ENCODE measurements at regions not wholly inside any gene's neighbourhood (a gene's known extent, or its start where the extent isn't known, plus 50 kb on each side); places are given as distances from the start of the nearest gene placed in this dataset.
"Not testable (repeated sequence)": the region's sequence is repeated elsewhere in the genome, so short reads cannot be mapped to it uniquely, and the experiment has no call there.

DNA sequence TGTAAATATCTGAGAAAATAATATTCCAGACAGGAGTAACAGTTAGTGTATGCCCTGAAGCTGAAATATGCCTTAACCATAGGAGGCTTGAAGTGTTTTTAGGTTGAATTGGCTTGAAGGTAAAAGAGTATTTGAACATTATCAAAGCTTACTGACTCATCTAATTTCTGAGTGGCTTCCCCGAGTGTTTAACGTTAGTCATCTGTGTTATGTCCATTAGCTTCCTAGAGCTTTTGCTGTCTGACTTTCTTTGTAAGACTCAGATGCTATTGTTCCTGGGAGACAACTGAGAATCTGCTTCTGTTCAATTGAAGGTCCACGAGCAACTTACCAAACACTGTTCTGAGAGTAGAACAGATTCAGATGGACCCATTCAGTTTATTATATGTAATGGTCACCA, 656.8 kb upstream of the NECTIN3 start:
- Mint-ChIP-seq H3K36me3 (no peaks in the 10 kb centered on the region), H3K27me3 (no peaks in the 10 kb centered on the region), H3K4me3 (no peak overlapping the region), H3K4me1 (no peaks in the 10 kb centered on the region), H3K27ac (no peak overlapping the region), H3K9me3 (no peaks in the 10 kb centered on the region)
- ATAC-seq (ENCODE audit: low read depth): no peak
- no peak for DNase-seq (ENCODE audit: low spot score in 2 of 2)

DNA sequence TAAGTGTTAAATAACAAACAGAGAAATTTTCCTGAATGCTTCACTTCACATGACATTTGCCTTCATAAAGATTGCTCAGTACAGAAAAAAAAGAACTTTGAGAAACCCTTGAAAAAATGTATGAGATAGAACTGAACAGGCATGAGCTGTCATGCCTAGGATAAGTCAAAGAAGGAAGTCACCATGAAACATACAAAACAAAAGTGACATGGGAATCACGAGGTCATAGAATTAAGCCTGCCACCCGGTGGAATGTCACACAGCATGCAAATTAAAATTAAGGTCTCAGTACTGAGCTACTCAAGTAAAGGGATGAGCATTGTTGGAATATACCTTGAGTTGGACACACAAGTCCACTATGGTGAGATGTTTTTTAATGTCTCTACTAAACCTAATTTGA, 652.5 kb upstream of the NECTIN3 start:
- no peak overlapping the region for H3K4me3 Mint-ChIP-seq
- H3K4me1 Mint-ChIP-seq: no peaks in the 10 kb centered on the region
- no peaks in the 10 kb centered on the region for H3K36me3 Mint-ChIP-seq
- H3K27me3 Mint-ChIP-seq: no peaks in the 10 kb centered on the region
- no peak for DNase-seq (ENCODE audit: low spot score in 2 of 2)
- ATAC-seq (ENCODE audit: low read depth): no peak
- H3K9me3 Mint-ChIP-seq: no peaks in the 10 kb centered on the region
- no peak overlapping the region for H3K27ac Mint-ChIP-seq

DNA sequence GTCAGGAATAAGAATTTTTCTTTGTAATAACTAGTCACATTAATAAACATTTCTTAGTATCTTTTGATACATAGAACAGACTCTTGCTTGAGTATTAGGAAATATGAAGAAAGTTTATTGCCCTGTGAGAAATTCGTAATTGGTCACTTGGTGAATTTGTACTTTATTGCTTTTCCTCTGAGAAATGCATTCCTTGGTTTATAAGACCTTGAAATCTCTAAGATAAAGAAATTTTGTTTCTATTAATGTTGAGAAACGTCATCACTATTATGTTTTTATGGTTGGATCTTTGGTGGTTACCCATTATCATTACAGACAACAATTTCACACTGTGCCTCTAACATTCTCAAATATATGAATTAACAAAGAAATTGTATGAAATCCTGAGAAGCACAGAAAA, 652.0 kb upstream of the NECTIN3 start:
- no peaks in the 10 kb centered on the region for H3K4me1 Mint-ChIP-seq
- no peak for ATAC-seq (ENCODE audit: low read depth)
- no peak overlapping the region for H3K27ac Mint-ChIP-seq
- no peak overlapping the region for H3K4me3 Mint-ChIP-seq
- no peak for DNase-seq (ENCODE audit: low spot score in 2 of 2)
- no peaks in the 10 kb centered on the region for H3K36me3 Mint-ChIP-seq
- H3K9me3 Mint-ChIP-seq: no peaks in the 10 kb centered on the region
- no peaks in the 10 kb centered on the region for H3K27me3 Mint-ChIP-seq

DNA sequence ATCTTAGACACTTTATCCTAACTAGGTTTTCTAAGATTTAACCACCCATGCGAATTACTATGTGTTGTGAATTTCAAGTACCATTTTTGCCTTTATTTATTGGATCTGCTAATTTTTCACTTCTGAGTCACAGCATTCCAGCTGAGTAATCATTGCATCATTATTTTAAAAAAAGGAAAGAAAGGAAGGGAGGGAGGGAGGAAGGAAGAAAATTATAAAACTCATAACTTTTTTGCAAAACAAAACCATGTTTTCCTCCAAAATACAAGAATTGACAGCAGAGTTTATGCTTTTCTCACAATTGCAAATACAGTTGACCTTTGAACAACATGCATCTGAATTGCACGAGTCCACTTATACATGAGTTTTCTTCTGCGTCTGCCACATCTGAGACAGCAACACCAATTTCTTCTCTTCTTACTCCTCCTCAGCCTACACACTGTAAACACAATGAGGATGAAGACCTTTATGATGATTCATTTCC, 651.4 kb upstream of the NECTIN3 start:
- Mint-ChIP-seq H3K27ac (no peak overlapping the region), H3K4me1 (no peaks in the 10 kb centered on the region), H3K4me3 (no peak overlapping the region), H3K36me3 (no peaks in the 10 kb centered on the region), H3K27me3 (no peaks in the 10 kb centered on the region), H3K9me3 (no peaks in the 10 kb centered on the region)
- ATAC-seq (ENCODE audit: low read depth): no peak
- DNase-seq (ENCODE audit: low spot score in 2 of 2): no peak

DNA sequence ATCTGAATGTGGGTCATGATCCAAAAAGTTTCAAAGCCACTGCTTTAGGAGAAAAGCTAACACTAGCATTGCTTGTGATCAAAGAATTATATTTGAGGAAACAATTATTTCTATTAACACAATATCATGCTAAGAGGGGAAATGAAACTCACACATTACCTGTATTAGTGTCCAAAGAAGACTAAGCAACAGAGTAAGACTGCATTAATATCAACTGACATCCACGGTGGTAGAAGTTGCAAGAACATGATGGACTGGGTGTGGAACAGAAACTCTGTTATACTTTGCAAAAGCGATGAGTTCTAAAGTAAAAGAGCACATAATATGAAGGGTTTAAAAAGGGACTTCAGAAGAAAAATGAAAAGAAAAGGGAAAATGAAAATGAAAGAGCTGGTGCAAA, 648.3 kb upstream of the NECTIN3 start:
- H3K9me3 Mint-ChIP-seq: no peaks in the 10 kb centered on the region
- no peaks in the 10 kb centered on the region for H3K4me1 Mint-ChIP-seq
- H3K27me3 Mint-ChIP-seq: no peaks in the 10 kb centered on the region
- H3K27ac Mint-ChIP-seq: no peak overlapping the region
- DNase-seq (ENCODE audit: low spot score in 2 of 2) (no peak), ATAC-seq (ENCODE audit: low read depth) (no peak)
- H3K4me3 Mint-ChIP-seq: no peak overlapping the region
- H3K36me3 Mint-ChIP-seq: no peaks in the 10 kb centered on the region

DNA sequence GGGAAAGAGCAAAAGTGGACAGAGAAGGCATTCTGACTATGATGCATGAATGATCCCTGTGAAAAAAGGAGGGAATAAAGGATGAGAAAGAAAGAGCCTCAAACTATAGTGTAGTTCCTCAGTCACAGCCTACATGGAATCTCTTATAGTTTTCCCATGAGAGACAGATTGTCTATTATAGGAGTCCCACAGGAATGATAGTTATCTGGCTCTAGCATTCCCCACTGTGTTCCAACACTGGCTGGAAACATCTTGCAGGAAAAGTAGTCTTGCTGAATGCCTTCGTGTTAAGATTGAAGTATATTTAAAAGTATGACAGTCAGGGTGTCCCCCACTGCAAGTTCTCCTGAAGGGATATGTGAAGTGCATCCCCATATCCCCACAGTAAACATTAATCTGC, 641.5 kb upstream of the NECTIN3 start:
- Mint-ChIP-seq H3K27me3 (no peaks in the 10 kb centered on the region), H3K4me3 (no peak overlapping the region), H3K4me1 (no peaks in the 10 kb centered on the region), H3K27ac (no peak overlapping the region), H3K36me3 (no peaks in the 10 kb centered on the region), H3K9me3 (peaks cover 1% of the 10 kb centered on the region)
- DNase-seq (ENCODE audit: low spot score in 2 of 2) (no peak), ATAC-seq (ENCODE audit: low read depth) (no peak)

DNA sequence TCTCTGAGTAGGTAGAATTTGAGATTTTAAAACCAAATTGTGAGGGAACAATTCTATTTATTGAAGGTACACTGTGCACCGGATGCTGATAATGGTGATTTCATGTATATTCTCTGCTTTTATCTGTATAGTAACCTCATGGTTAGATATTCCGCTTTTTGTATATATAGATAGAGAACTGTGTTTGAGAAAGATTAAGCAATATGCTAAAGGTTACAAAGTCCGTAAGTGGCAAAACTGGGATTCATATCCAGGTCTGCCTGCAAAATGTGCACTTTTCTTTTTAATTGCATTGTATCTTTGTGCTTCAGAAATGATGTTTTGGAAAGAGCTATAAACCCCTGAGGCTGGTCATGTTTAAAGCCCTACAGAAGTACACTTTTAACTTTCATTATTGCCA, 635.4 kb upstream of the NECTIN3 start:
- Mint-ChIP-seq H3K27me3 (no peaks in the 10 kb centered on the region), H3K4me1 (no peaks in the 10 kb centered on the region), H3K4me3 (no peak overlapping the region), H3K9me3 (no peaks in the 10 kb centered on the region), H3K36me3 (no peaks in the 10 kb centered on the region), H3K27ac (no peak overlapping the region)
- no peak for ATAC-seq (ENCODE audit: low read depth)
- DNase-seq (ENCODE audit: low spot score in 2 of 2): no peak

DNA sequence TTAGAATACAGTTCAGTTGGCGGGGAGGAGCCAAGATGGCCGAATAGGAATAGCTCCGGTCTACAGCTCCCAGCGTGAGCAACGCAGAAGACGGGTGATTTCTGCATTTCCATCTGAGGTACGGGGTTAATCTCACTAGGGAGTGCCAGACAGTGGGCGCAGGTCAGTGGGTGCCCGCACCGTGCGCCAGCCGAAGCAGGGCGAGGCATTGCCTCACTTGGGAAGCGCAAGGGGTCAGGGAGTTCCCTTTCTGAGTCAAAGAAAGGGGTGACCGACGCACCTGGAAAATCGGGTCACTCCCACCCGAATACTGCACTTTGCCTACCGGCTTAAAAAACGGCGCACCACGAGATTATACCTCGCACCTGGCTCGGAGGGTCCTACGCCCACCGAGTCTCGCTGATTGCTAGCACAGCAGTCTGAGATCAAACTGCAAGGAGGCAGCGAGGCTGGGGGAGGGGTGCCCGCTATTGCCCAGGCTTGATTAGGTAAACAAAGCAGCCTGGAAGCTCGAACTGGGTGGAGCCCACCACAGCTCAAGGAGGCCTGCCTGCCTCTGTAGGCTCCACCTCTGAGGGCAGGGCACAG, 631.5 kb upstream of the NECTIN3 start:
- H3K4me3 Mint-ChIP-seq; H3K9me3 Mint-ChIP-seq; H3K27ac Mint-ChIP-seq; H3K4me1 Mint-ChIP-seq; ATAC-seq (ENCODE audit: low read depth); DNase-seq (ENCODE audit: low spot score in 2 of 2); H3K27me3 Mint-ChIP-seq; H3K36me3 Mint-ChIP-seq: not testable (repeated sequence)

DNA sequence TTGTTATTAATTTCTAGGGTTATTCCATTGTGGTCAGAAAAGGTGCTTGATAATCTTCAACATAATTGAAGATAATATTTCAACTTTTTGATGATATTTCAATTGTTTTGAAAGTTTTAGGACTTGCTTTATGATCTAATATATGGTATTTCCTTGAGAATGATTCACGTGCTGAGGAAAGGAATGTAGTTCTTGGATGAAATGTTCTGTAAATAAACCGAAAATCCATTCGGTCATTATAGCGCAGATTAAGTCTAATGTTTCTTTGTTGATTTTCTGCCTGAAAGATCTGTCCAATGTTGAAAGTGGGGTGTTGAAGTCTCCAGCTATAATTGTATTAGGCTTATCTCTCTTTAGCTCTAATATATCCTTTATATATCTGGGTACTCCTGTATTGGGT, 617.5 kb upstream of the NECTIN3 start:
- Mint-ChIP-seq H3K36me3 (no peaks in the 10 kb centered on the region), H3K27ac (no peak overlapping the region), H3K4me1 (no peaks in the 10 kb centered on the region), H3K27me3 (no peaks in the 10 kb centered on the region), H3K4me3 (no peak overlapping the region), H3K9me3 (peaks cover 5% of the 10 kb centered on the region)
- DNase-seq (ENCODE audit: low spot score in 2 of 2) (no peak), ATAC-seq (ENCODE audit: low read depth) (no peak)

DNA sequence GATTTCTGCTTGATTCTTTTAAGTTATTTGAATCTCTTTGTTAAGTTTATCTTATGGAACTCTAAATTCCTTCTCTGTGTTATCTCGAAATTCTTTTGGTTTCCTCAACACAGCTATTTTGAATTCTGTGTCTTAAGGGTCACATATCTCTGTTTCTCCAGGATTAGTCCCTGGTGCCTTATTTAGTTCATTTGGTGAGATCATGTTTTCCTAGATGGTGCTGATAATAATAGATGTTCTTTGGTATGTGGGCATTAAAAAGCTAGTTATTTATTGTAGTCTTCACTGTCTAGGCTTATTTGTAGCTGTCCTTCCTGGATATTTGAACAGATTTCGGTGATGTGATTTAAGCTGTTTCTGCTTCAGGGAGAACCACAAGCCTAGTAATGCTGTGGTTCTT, 615.6 kb upstream of the NECTIN3 start:
- ATAC-seq (ENCODE audit: low read depth): no peak
- Mint-ChIP-seq H3K27me3 (no peaks in the 10 kb centered on the region), H3K36me3 (no peaks in the 10 kb centered on the region), H3K9me3 (peaks cover 5% of the 10 kb centered on the region), H3K4me1 (no peaks in the 10 kb centered on the region), H3K4me3 (no peak overlapping the region), H3K27ac (no peak overlapping the region)
- DNase-seq (ENCODE audit: low spot score in 2 of 2): no peak

DNA sequence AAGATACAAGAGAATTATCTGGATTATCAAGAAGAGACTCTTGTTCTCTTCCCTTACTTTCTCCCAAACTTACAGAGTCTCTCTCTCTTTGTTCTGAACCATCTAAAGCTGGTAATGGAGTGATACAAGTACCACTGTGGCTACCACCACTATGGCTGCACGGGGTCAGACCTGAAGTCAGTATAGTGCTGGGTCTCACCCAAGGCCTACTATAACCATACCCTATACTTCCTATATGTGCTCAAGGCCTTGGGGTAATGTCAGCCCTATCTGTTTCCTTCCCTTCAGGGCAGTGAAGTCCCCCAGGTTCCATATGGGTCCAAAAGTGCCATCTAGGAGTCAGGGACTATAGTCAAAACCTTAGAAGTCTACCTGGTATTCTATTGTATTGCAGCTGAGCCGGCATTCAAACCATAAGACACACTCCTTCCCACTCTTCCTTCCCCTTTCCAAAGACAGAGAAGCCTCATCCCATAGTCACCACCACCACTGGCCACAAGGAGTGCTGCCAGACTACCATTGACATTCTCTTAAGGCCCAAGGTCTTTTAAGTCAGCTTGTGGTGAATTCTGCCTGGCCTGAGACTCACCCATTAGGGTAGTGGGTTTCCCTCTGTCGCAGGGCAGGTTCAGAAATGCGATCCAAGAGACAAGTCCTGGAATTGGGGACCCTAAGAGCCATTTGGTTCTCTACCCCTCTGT, 615.0 kb upstream of the NECTIN3 start:
- DNase-seq (ENCODE audit: low spot score in 2 of 2): no peak
- no peaks in the 10 kb centered on the region for H3K27me3 Mint-ChIP-seq
- ATAC-seq (ENCODE audit: low read depth): no peak

DNA sequence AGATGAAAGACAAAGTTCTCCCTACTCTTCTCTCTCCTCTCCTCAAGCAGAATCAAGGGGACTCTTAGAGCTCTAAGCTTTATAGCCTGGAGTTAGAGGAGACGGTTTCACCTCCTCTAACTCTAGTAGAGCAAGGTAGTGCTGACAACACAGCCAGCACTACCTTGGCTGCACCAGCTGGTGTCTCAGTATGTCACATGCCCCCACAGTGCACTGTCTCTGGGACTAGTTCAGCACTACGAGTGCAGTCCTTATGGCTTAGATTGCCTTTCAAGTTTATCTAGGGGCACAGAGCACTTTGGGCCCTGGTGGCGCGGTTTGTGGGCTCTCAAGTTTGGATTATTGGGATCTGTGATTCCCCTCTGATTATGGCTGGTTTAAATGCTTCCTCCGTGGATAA, 614.1 kb upstream of the NECTIN3 start:
- Mint-ChIP-seq H3K4me1 (no peaks in the 10 kb centered on the region), H3K27ac (no peak overlapping the region), H3K36me3 (no peaks in the 10 kb centered on the region), H3K9me3 (peaks cover 5% of the 10 kb centered on the region), H3K27me3 (no peaks in the 10 kb centered on the region), H3K4me3 (no peak overlapping the region)
- ATAC-seq (ENCODE audit: low read depth) (no peak), DNase-seq (ENCODE audit: low spot score in 2 of 2) (no peak)

More for the DNA sequence above, 615.0 kb upstream of the NECTIN3 start:
- Mint-ChIP-seq H3K36me3 (no peaks in the 10 kb centered on the region), H3K4me3 (no peak overlapping the region), H3K4me1 (no peaks in the 10 kb centered on the region), H3K27ac (no peak overlapping the region), H3K9me3 (peaks cover 5% of the 10 kb centered on the region)

DNA sequence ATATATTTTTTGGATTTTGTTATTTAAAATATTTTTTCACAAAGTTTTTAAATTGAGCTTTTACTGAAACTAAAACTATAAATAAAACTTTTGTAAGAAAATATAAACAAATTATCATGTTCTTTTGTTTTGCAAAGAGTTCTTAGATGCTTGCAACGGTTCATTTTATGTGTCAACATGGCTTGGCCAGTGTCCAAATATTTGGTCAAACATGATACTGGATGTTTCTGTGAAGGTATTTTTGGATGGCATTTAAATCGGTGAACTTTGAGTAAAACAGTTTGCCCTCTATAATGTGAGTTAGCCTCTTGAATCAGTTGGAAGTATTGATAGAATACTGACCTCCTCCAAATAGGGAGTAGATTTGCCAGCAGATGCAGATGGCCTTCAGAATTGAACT, 612.6 kb upstream of the NECTIN3 start:
- Mint-ChIP-seq H3K4me1 (no peaks in the 10 kb centered on the region), H3K9me3 (peaks cover 5% of the 10 kb centered on the region), H3K36me3 (no peaks in the 10 kb centered on the region), H3K4me3 (no peak overlapping the region), H3K27me3 (no peaks in the 10 kb centered on the region), H3K27ac (no peak overlapping the region)
- no peak for ATAC-seq (ENCODE audit: low read depth)
- DNase-seq (ENCODE audit: low spot score in 2 of 2): no peak

DNA sequence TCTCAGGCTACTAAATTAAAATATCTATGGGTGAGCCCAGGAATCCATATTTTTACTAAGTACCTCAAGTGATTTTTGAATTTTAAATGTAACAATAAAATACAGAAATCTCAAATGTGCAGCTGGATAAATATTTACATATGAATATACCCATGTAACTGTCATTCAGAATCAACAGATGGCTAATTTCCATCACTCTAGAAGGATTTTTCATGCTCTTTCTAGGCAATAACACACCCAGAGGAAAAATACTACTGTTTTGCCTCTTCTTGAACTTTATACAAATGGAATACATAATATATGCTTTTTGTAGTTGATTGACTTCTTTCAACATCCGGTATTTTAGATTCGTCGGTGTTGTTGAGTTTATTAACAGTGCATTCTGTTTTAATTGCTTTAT, 601.3 kb upstream of the NECTIN3 start:
- DNase-seq (ENCODE audit: low spot score in 2 of 2) (no peak), ATAC-seq (ENCODE audit: low read depth) (no peak)
- no peak overlapping the region for H3K27ac Mint-ChIP-seq

DNA sequence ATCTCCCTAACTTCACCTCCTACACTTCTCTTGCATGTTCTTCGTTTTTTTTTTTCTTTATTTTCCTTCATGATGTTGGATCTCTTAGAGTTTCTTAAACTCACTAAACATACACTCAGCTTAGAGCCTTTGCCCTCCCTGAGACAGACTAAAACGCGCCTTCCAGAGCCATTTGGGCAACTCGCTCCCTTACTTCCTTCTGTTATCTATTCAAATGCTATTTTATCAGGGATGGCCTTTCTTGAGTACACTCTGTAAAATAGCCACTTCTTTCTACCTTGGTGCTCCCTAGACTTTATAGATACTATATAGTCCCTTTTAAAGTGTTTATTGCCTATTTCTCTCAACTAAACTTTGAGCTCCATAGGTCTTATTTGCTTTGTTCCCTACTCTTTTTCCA, 598.2 kb upstream of the NECTIN3 start:
- no peak for ATAC-seq (ENCODE audit: low read depth)
- H3K27ac Mint-ChIP-seq: no peak overlapping the region
- H3K4me1 Mint-ChIP-seq: no peaks in the 10 kb centered on the region
- H3K9me3 Mint-ChIP-seq: no peaks in the 10 kb centered on the region
- no peak overlapping the region for H3K4me3 Mint-ChIP-seq
- H3K27me3 Mint-ChIP-seq: no peaks in the 10 kb centered on the region
- DNase-seq (ENCODE audit: low spot score in 2 of 2): no peak
- H3K36me3 Mint-ChIP-seq: no peaks in the 10 kb centered on the region

More for the DNA sequence above, 601.3 kb upstream of the NECTIN3 start:
- Mint-ChIP-seq H3K27me3 (no peaks in the 10 kb centered on the region), H3K4me3 (no peak overlapping the region), H3K36me3 (no peaks in the 10 kb centered on the region), H3K4me1 (no peaks in the 10 kb centered on the region), H3K9me3 (peaks cover 2% of the 10 kb centered on the region)
